ENCODE measurements at regions not wholly inside any gene's neighbourhood (a gene's known extent, or its start where the extent isn't known, plus 50 kb on each side); places are given as distances from the start of the nearest gene placed in this dataset.

- no peaks in the 10 kb centered on the region for H3K4me1 ChIP-seq (ENCODE audit: control insufficient read depth, insufficient read depth, low read length)
- H3K4me3 ChIP-seq (ENCODE audit: low read length) = no peak overlapping the region
- intact Hi-C loops (cut with DNase I) = no loop called here
- ATAC-seq = no peak
- H3K27me3 ChIP-seq (ENCODE audit: control insufficient read depth, insufficient read depth) = no peaks in the 10 kb centered on the region
- no peak overlapping the region for H3K27ac ChIP-seq (ENCODE audit: low read length)
- 45% methylated on average over 2 of the region's 2 CpGs for WGBS
- no peak for DNase-seq
- no peaks in the 10 kb centered on the region for H3K9me3 ChIP-seq (ENCODE audit: control insufficient read depth, low read length)
Measured at GRCh38 chr1:102588536-102588935, 519.8 kb downstream of the COL11A1 start.

- ATAC-seq = no peak
- intact Hi-C loops (cut with DNase I) = no loop called here
Measured at GRCh38 chr1:102586022-102586421, 522.3 kb downstream of the COL11A1 start.

GRCh38 chr1:102580806-102581205 is 527.5 kb downstream of the COL11A1 start:
- H3K4me1 ChIP-seq (ENCODE audit: control insufficient read depth, insufficient read depth, low read length) = no peaks in the 10 kb centered on the region
- intact Hi-C loops (cut with DNase I) = no loop called here
- DNase-seq = no peak
- 87% methylated on average over 4 of the region's 4 CpGs for WGBS
- H3K27ac ChIP-seq (ENCODE audit: low read length) = no peak overlapping the region
- no peak for ATAC-seq
- H3K27me3 ChIP-seq (ENCODE audit: control insufficient read depth, insufficient read depth) = no peaks in the 10 kb centered on the region
- no peaks in the 10 kb centered on the region for H3K9me3 ChIP-seq (ENCODE audit: control insufficient read depth, low read length)
- no peak overlapping the region for H3K4me3 ChIP-seq (ENCODE audit: low read length)

More at GRCh38 chr1:102586022-102586421, 522.3 kb downstream of the COL11A1 start:
- H3K4me3 ChIP-seq (ENCODE audit: low read length) = no peak overlapping the region
- DNase-seq = no peak
- no peaks in the 10 kb centered on the region for H3K9me3 ChIP-seq (ENCODE audit: control insufficient read depth, low read length)
- no peaks in the 10 kb centered on the region for H3K4me1 ChIP-seq (ENCODE audit: control insufficient read depth, insufficient read depth, low read length)
- H3K27me3 ChIP-seq (ENCODE audit: control insufficient read depth, insufficient read depth) = no peaks in the 10 kb centered on the region
- H3K27ac ChIP-seq (ENCODE audit: low read length) = no peak overlapping the region

- no peak for ATAC-seq
- no peaks in the 10 kb centered on the region for H3K4me1 ChIP-seq (ENCODE audit: control insufficient read depth, insufficient read depth, low read length)
- no peak overlapping the region for H3K4me3 ChIP-seq (ENCODE audit: low read length)
- no peaks in the 10 kb centered on the region for H3K27me3 ChIP-seq (ENCODE audit: control insufficient read depth, insufficient read depth)
- no peak for DNase-seq
- no peak overlapping the region for H3K27ac ChIP-seq (ENCODE audit: low read length)
- 51% methylated on average over 2 of the region's 2 CpGs for WGBS
- no peaks in the 10 kb centered on the region for H3K9me3 ChIP-seq (ENCODE audit: control insufficient read depth, low read length)
- intact Hi-C loops (cut with DNase I) = no loop called here
Measured at GRCh38 chr1:102578804-102579203, 529.5 kb downstream of the COL11A1 start.

- intact Hi-C loops (cut with DNase I) = no loop called here
- H3K9me3 ChIP-seq (ENCODE audit: control insufficient read depth, low read length) = no peaks in the 10 kb centered on the region
- H3K27me3 ChIP-seq (ENCODE audit: control insufficient read depth, insufficient read depth) = no peaks in the 10 kb centered on the region
- WGBS = 73% methylated on average over 1 of the region's 1 CpG
- ATAC-seq (no peak), DNase-seq (no peak)
- no peak overlapping the region for H3K27ac ChIP-seq (ENCODE audit: low read length)
- no peaks in the 10 kb centered on the region for H3K4me1 ChIP-seq (ENCODE audit: control insufficient read depth, insufficient read depth, low read length)
- H3K4me3 ChIP-seq (ENCODE audit: low read length) = no peak overlapping the region
Measured at GRCh38 chr1:102572637-102573036, 535.7 kb downstream of the COL11A1 start.

GRCh38 chr1:102566182-102566581 is 542.1 kb downstream of the COL11A1 start:
- no peak for ATAC-seq
- no peak overlapping the region for H3K4me3 ChIP-seq (ENCODE audit: low read length)
- no peaks in the 10 kb centered on the region for H3K27me3 ChIP-seq (ENCODE audit: control insufficient read depth, insufficient read depth)
- DNase-seq = no peak
- H3K27ac ChIP-seq (ENCODE audit: low read length) = no peak overlapping the region
- H3K4me1 ChIP-seq (ENCODE audit: control insufficient read depth, insufficient read depth, low read length) = no peaks in the 10 kb centered on the region
- intact Hi-C loops (cut with DNase I) = no loop called here
- no peaks in the 10 kb centered on the region for H3K9me3 ChIP-seq (ENCODE audit: control insufficient read depth, low read length)

- Histone ChIP-seq H3K9me3 (ENCODE audit: control insufficient read depth, low read length) (no peaks in the 10 kb centered on the region), H3K4me1 (ENCODE audit: control insufficient read depth, insufficient read depth, low read length) (no peaks in the 10 kb centered on the region), H3K27ac (ENCODE audit: low read length) (no peak overlapping the region), H3K27me3 (ENCODE audit: control insufficient read depth, insufficient read depth) (no peaks in the 10 kb centered on the region), H3K4me3 (ENCODE audit: low read length) (no peak overlapping the region)
- intact Hi-C loops (cut with DNase I) = no loop called here
- ATAC-seq (no peak), DNase-seq (no peak)
- 82% methylated on average over 1 of the region's 1 CpG for WGBS
Measured at GRCh38 chr1:102562380-102562779, 545.9 kb downstream of the COL11A1 start.

GRCh38 chr1:102550729-102551384 is 554.1 kb upstream of the OLFM3 start:
- Histone ChIP-seq H3K27ac (ENCODE audit: low read length) (no peak overlapping the region), H3K27me3 (ENCODE audit: control insufficient read depth, insufficient read depth) (no peaks in the 10 kb centered on the region), H3K9me3 (ENCODE audit: control insufficient read depth, low read length) (no peaks in the 10 kb centered on the region), H3K4me1 (ENCODE audit: control insufficient read depth, insufficient read depth, low read length) (no peaks in the 10 kb centered on the region), H3K4me3 (ENCODE audit: low read length) (no peak overlapping the region)
- DNase-seq (no peak), ATAC-seq (no peak)
- WGBS = 69% methylated on average over 2 of the region's 2 CpGs
- intact Hi-C loops (cut with DNase I) = no loop called here

GRCh38 chr1:102546251-102546650 is 549.5 kb upstream of the OLFM3 start:
- no peaks in the 10 kb centered on the region for H3K4me1 ChIP-seq (ENCODE audit: control insufficient read depth, insufficient read depth, low read length)
- H3K27ac ChIP-seq (ENCODE audit: low read length) = no peak overlapping the region
- intact Hi-C loops (cut with DNase I) = no loop called here
- H3K4me3 ChIP-seq (ENCODE audit: low read length) = no peak overlapping the region
- H3K9me3 ChIP-seq (ENCODE audit: control insufficient read depth, low read length) = no peaks in the 10 kb centered on the region
- no peaks in the 10 kb centered on the region for H3K27me3 ChIP-seq (ENCODE audit: control insufficient read depth, insufficient read depth)
- no peak for ATAC-seq
- DNase-seq = no peak
- WGBS = 72% methylated on average over 2 of the region's 2 CpGs

GRCh38 chr1:102535829-102536505 is 539.2 kb upstream of the OLFM3 start:
- intact Hi-C loops (cut with DNase I) = no loop called here
- 52% methylated on average over 5 of the region's 5 CpGs for WGBS
- ATAC-seq (no peak), DNase-seq (no peak)
- Histone ChIP-seq H3K27ac (ENCODE audit: low read length) (no peak overlapping the region), H3K9me3 (ENCODE audit: control insufficient read depth, low read length) (no peaks in the 10 kb centered on the region), H3K4me1 (ENCODE audit: control insufficient read depth, insufficient read depth, low read length) (no peaks in the 10 kb centered on the region), H3K4me3 (ENCODE audit: low read length) (no peak overlapping the region), H3K27me3 (ENCODE audit: control insufficient read depth, insufficient read depth) (no peaks in the 10 kb centered on the region)

GRCh38 chr1:102531036-102531435 is 534.3 kb upstream of the OLFM3 start:
- Histone ChIP-seq H3K27me3 (ENCODE audit: control insufficient read depth, insufficient read depth) (no peaks in the 10 kb centered on the region), H3K4me3 (ENCODE audit: low read length) (no peak overlapping the region), H3K4me1 (ENCODE audit: control insufficient read depth, insufficient read depth, low read length) (no peaks in the 10 kb centered on the region), H3K9me3 (ENCODE audit: control insufficient read depth, low read length) (no peaks in the 10 kb centered on the region), H3K27ac (ENCODE audit: low read length) (no peak overlapping the region)
- 65% methylated on average over 4 of the region's 4 CpGs for WGBS
- no peak for DNase-seq
- ATAC-seq = no peak
- intact Hi-C loops (cut with DNase I) = no loop called here

GRCh38 chr1:102529446-102529845 is 532.7 kb upstream of the OLFM3 start:
- no peaks in the 10 kb centered on the region for H3K9me3 ChIP-seq (ENCODE audit: control insufficient read depth, low read length)
- H3K4me3 ChIP-seq (ENCODE audit: low read length) = no peak overlapping the region
- intact Hi-C loops (cut with DNase I) = no loop called here
- WGBS = 70% methylated on average over 1 of the region's 1 CpG
- no peak overlapping the region for H3K27ac ChIP-seq (ENCODE audit: low read length)
- DNase-seq (no peak), ATAC-seq (no peak)
- no peaks in the 10 kb centered on the region for H3K27me3 ChIP-seq (ENCODE audit: control insufficient read depth, insufficient read depth)
- H3K4me1 ChIP-seq (ENCODE audit: control insufficient read depth, insufficient read depth, low read length) = no peaks in the 10 kb centered on the region
